Stimulated activated CD8-positive, alpha-beta memory T cell treated with anti-CD3 and anti-CD28 coated beads, Interleukin-12 subunit alpha, Interleukin-12 subunit beta, amount 100 ng/mL, for 24 hours (primary cell): ENCODE measurements at regions not wholly inside any gene's neighbourhood (a gene's known extent, or its start where the extent isn't known, plus 50 kb on each side); places are given as distances from the start of the nearest gene placed in this dataset.
"Not testable (repeated sequence)": the region's sequence is repeated elsewhere in the genome, so short reads cannot be mapped to it uniquely, and the experiment has no call there.

Experiments
- DNase-seq: peaks from one replicate; pipeline ENCODE4 v3.0.0-alpha.2; 2020; ENCODE audit errors: extremely low read depth

GRCh38 chr6:28585335-28585734 lies 59.7 kb downstream of the GPX5 start:
- no peak for DNase-seq

GRCh38 chr6:28586324-28586723 lies 60.6 kb downstream of the GPX5 start:
- DNase-seq = no peak

GRCh38 chr6:28586962-28587745 lies 61.5 kb downstream of the GPX5 start:
- DNase-seq = peak; percentile 28

GRCh38 chr6:28587746-28588075 lies 62.0 kb downstream of the GPX5 start:
- DNase-seq = no peak

DNA sequence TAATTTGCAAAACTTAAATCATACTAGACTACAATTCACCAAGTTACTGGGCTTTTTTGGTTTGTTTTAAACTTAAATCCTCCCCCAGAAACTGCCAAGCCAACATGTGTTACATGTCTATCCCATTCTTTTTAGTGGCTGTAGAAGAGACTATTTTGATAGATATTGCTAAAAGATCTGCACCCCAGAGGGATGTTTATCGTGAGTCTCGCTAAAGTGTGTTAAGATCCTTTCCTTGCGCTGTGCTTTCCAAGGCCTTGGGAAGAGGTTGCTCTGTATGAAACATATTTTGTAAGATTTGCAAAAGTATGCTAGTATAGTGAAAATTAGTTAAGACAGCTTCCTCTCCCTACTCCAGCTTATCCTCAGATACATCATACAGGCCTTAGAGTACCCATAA lies 63.0 kb downstream of the GPX5 start:
- no peak for DNase-seq

- no peak for DNase-seq
These were observed 63.7 kb downstream of the GPX5 start for GRCh38 chr6:28589234-28589956.

- DNase-seq = no peak
These were observed 64.3 kb downstream of the GPX5 start for GRCh38 chr6:28589957-28590349.

DNA sequence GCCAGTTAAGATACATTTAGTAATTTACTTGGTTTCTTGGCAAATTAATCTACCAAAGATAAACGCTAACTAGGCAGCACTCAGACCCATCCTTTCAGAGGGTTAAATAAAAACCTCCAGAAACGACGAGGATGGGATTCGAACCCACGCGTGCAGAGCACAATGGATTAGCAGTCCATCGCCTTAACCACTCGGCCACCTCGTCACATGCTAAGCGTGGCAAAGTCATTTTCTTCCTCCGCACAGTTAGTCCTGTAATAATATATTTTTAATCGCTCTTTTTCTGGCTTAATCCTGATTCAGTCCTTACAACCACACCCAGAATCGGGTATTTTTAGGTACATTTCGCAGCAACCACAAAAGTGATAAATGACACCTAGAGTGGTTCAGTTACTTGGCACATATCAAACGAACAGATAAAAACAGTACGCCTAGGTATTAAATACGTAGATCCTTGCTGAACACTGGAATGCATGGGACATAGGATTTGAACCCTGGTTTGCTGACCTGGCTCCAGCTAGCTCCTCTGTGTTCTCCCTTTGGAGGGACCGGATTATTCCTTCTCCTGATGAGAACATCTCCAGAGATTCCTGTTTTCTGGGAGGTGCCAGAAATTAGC lies 71.6 kb downstream of the GPX5 start:
- DNase-seq = no peak

DNA sequence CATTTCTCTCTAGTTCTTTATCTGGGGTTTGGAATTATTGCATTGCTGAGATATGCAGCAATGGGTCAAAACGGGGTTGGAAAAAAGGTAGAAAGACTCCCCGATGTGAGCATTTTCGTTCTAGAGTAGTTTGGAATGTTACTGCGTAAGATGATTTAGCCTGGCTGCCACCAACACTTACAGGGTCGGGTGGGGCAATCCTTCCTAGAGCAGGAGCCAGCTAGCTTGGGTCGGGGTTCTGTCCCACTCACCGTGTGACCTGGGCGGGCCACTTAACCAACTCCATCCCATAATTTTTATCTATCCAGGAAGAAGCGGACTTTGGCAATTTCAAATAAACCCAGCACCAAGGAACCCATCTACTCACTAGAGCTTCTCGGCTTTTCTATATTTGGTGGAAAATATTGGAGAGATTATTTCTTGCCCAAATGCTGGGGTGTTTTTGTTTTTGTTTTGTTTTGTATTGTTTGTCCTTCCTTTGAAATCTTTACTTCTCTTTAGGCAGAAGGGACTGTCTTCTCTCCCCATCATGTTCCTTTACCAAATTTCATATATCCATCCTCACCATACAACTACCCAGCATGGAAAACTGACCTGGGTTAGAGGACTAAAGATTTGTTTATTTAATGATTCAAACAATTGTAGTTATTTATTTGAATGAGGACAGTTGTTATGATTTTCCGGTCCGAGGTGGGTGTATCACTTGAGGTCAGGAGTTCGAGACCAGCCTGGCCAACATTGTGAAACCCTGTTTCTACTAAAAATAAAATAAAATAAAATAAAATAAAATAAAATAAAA lies 72.4 kb downstream of the GPX5 start:
- DNase-seq = no peak

DNA sequence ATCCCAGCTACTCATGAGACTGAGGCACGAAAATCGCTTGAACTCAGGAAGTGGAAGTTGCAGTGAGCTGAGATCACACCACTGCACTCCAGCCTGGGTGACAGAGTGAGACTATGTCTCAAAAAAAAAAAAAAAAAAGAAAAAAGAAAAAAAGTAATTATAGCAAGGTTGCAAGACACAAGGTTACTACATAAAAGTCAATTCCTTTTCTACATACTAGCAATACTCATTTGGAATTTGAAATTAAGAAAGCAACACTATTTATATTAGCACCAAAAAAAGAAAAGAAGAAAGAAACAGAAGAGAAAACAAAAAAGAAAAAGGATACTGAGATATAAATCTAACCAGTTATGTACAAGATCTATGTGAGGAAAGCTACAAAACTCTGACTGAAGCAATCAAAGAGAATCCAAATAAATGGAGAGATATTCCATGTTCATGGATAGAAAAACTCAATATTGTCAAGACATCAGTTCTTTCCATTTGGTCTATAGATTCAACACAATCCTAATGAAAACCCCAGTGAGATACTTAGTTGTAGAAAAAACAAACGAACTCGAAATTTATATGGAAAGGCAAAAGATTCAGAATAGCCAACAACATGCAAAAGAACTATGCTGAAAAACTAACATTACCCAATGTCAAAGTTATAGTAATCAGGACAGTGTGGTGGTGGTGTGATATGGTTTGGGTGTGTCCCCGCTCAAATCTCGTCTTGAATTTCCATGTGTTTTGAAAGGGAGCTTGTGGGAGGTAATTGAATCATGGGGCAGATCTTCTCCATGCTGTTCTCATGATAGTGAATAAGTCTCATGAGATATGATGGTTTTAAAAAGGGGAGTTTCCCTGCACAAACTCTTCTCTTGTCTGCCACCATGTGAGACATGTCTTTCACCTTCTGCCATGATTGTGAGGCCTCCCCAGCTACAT lies 73.3 kb downstream of the GPX5 start:
- DNase-seq = no peak

GRCh38 chr6:28600245-28600644 lies 74.6 kb downstream of the GPX5 start:
- DNase-seq = no peak

- no peak for DNase-seq
These were observed 78.2 kb downstream of the GPX5 start for GRCh38 chr6:28603891-28604290.

GRCh38 chr6:28606424-28607391 lies 81.0 kb downstream of the GPX5 start:
- no peak for DNase-seq

GRCh38 chr6:28607990-28608389 lies 82.3 kb downstream of the GPX5 start:
- no peak for DNase-seq

DNA sequence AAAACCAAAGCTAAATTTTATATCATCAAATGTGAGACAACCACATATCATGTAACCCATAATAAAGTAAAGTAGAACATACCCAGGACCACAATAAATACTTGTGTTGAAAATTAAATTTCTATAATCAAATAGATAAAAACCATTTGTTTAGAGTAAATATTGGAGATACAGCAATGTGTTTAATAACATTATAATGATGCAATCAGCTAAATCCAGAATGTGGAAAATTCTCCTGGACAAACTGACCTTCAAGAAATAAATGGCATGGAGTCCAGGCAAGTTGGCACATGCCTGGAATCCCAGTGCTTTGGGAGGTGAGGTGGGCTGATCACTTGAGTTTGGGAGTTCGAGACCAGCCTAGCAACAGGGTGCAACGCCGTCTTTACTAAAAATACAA lies 84.0 kb downstream of the GPX5 start:
- DNase-seq = no peak

GRCh38 chr6:28615616-28615954 lies 89.9 kb downstream of the GPX5 start:
- no peak for DNase-seq

DNA sequence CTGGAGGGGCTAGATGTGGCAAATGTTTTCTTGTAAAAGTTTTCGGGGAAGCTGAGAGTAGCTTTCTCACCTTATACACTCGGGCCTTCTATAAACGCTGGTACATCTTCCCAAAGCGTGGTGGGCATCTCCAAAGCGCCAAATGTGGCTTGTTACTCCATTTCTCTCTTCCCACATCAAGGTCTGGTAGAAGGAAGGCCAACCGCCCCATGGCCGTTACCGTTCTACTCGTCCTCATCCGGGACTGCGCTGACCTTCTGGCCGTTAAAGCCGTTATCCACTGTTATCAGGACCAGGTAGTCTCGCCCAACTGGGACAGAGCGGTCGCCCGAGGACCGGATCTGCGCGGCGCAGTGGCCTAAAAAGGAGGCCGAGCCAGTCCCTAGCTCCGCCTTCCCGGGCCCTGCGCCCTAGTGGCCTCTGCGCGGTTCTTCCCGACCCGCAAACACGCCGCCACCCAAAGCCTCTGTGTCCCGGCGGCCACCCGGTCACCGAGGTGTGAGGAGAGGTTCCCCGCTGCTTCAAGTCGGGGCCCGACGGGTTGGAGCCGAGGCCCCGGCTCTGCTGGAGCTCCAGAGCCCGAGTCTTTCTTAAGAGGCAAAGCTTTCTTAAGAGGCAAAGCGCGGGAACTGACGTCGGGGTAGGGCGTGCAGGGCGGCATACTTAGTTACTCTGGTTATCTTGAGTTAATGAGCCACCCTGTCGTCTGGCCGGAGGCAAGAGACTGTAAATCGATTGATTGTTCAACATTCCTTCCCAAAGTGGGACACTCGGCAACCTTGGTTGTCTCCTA lies 90.5 kb downstream of the GPX5 start:
- no peak for DNase-seq

DNA sequence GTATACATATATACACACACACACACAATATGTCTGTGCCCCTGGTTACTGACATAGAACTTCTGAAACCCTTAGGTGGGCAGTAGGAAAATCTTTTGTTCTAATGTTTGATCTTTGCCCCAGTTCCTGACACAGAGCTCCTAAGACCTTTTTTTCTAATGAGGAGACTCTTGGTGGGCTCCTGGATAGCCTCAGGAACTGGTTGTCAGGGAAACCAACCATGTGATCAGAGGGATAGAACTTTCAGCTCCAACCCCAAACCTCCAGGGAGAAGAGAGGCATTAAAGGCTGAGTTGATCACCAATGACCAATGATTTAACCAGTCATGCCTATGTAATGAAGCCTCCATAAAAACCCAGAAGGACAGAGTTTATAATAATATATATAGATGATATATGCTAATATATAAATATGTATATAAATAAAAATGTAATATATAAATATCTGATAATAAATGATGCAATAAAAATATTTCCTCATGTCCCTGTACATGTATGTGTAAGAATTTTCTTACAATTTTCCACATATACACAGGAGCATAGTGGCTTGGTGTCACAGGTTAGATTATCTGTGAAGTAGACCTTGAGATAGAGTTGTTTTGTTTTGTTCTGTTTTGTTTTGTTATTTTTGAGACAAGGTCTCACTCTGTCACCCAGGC lies 93.3 kb downstream of the GPX5 start:
- no peak for DNase-seq

DNA sequence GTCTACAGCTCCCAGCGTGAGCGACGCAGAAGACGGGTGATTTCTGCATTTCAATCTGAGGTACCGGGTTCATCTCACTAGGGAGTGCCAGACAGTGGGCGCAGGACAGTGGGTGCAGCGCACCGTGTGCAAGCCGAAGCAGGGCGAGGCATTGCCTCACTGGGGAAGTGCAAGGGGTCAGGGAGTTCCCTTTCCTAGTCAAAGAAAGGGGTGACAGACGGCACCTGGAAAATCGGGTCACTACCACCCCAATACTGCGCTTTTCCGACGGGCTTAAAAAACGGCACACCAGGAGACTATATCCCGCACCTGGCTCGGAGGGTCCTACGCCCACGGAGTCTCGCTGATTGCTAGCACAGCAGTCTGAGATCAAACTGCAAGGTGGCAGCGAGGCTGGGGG lies 95.6 kb downstream of the GPX5 start:
- DNase-seq = not testable (repeated sequence)
